ENCODE measurements at regions not wholly inside any gene's neighbourhood (a gene's known extent, or its start where the extent isn't known, plus 50 kb on each side); places are given as distances from the start of the nearest gene placed in this dataset.

- Histone ChIP-seq H3K4me3 (ENCODE audit: insufficient read depth, low read depth, low read length) (no peak overlapping the region), H3K9me1 (ENCODE audit: insufficient read depth, low read length) (no peaks in the 10 kb centered on the region), H3K18ac (ENCODE audit: low read depth, low read length) (no peak overlapping the region), H3K4me2 (ENCODE audit: low read depth, low read length) (no peak overlapping the region), H4K8ac (ENCODE audit: low read depth in 2 of 2, low read length in 2 of 2) (no peak overlapping the region), H4K91ac (ENCODE audit: insufficient read depth, low read depth, low read length) (no peak overlapping the region), H3K4me1 (ENCODE audit: control insufficient read depth, insufficient read depth, low read length) (no peaks in the 10 kb centered on the region), H3K14ac (replicated peaks; ENCODE audit: low read depth, low read length) (no peak overlapping the region), H2BK120ac (ENCODE audit: low read depth, low read length) (no peak overlapping the region), H3K4ac (ENCODE audit: low read depth, low read length) (no peak overlapping the region), H3K56ac (ENCODE audit: extremely low read depth, insufficient read depth, low read length) (no peak overlapping the region), H2AFZ (replicated peaks; ENCODE audit: low read length, poor library complexity) (no peak overlapping the region), H3K79me1 (ENCODE audit: low read depth in 1 of 2, low read length in 2 of 2) (no peaks in the 10 kb centered on the region), H2BK15ac (ENCODE audit: low read depth, low read length) (no peak overlapping the region), H2AK5ac (ENCODE audit: low read depth, low read length) (no peak overlapping the region), H3K9ac (ENCODE audit: low read depth, low read length) (no peak overlapping the region), H2BK20ac (ENCODE audit: low read depth, low read length) (no peak overlapping the region), H3K9me3 (ENCODE audit: control insufficient read depth, insufficient read depth, low read length) (peaks cover 7% of the 10 kb centered on the region), H2BK5ac (ENCODE audit: low read depth, low read length, poor library complexity, severe bottlenecking) (no peak overlapping the region), H3K36me3 (ENCODE audit: control insufficient read depth, insufficient read depth, low read length) (no peaks in the 10 kb centered on the region), H2AK9ac (replicated peaks; ENCODE audit: low read depth, low read length, poor library complexity) (no peak overlapping the region), H4K5ac (ENCODE audit: low read depth, low read length) (no peak overlapping the region), H3K27me3 (ENCODE audit: control insufficient read depth, insufficient read depth, low read length) (no peaks in the 10 kb centered on the region), H3K27ac (ENCODE audit: insufficient read depth, low read length) (no peak overlapping the region), H3K23ac (ENCODE audit: low read depth, low read length) (no peak overlapping the region), H4K20me1 (ENCODE audit: insufficient read depth, low read length) (no peaks in the 10 kb centered on the region)
- ChIA-PET CTCF (no interaction called here), POLR2A (ENCODE audit: unreplicated experiment) (no interaction called here)
- WGBS, 2 experiments (ENCODE audit: extremely low coverage in 2 of 2, insufficient read length in 1 of 2) = no CpG with 5 or more reads among the region's 1 CpG
- in situ Hi-C loops (cut with MboI; ENCODE audit: low sequenced_read_pairs) = no loop called here
- dilution Hi-C loops (cut with HindIII; ENCODE audit: low sequenced_read_pairs, unreplicated experiment) = no loop called here
- no peak for TF ChIP-seq CEBPB (IDR thresholded peaks at IDR 0.05; ENCODE audit: low read depth, low read length)
- TF ChIP-seq RCOR1 (IDR thresholded peaks at IDR 0.05; ENCODE audit: insufficient replicate concordance, low read length) = no peak
- TF ChIP-seq ELK1 (IDR thresholded peaks at IDR 0.05; ENCODE audit: borderline replicate concordance, low read depth, low read length) = no peak
- TF ChIP-seq MAFK (IDR thresholded peaks at IDR 0.05; ENCODE audit: low read depth, low read length) = no peak
- TF ChIP-seq SMC3 (IDR thresholded peaks at IDR 0.05; ENCODE audit: low read depth, low read length) = no peak
- TF ChIP-seq POLR2A (IDR thresholded peaks at IDR 0.05; ENCODE audit: low read depth, low read length) = no peak
- no peak for TF ChIP-seq FOS (IDR thresholded peaks at IDR 0.05; ENCODE audit: low read depth, low read length)
- TF ChIP-seq BHLHE40 (IDR thresholded peaks at IDR 0.05; ENCODE audit: low read depth, low read length) = no peak
- no peak for TF ChIP-seq RAD21 (IDR thresholded peaks at IDR 0.05; ENCODE audit: low read length)
- no peak for ATAC-seq (ENCODE audit: low read depth)
- intact Hi-C loops (cut with micrococcal nuclease) = no loop called here
- DNase-seq = no peak
- BruUV-seq (replicated peaks) = no TSS peak
Measured at GRCh38 chr3:18729671-18730070, 304.5 kb upstream of the SATB1 start.
